ENCODE measurements at regions not wholly inside any gene's neighbourhood (a gene's known extent, or its start where the extent isn't known, plus 50 kb on each side); places are given as distances from the start of the nearest gene placed in this dataset.
A peak's percentile ranks its signal among the peaks of the same experiment; 100 is the strongest.

DNA sequence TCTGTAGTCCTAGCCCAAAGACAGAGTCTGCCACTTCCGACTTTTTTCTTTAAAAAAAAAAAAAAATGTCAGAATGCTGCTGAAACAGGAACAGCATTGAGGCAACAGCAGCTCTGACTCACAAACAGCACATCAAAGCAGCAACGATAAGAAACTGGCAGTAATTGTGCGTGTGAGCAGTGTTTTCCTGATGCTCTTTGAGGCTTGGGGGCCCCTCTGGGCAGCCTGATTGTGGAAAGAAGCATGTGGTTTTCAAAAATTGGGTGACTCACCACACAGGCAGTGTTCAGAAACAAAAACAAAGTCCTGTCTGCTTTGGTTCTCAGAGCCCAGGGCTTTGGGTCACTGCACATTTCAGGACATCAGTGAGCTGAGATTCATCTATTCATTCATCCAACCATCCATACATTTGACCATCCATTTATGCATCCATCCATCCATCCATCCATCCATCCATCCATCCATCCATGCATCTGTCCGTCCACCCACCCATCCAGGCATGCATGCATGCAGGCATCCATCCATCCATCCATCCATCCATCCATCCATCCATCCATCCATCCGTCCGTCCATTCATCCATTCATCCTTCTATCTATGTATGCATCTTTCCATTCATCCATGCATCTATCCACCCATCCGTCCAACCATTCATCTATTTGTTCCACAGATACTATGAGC, 308.4 kb downstream of the RPLP1 start (continued):
- TF ChIP-seq GABPA (IDR thresholded peaks at IDR 0.05; ENCODE audit: low read depth) = no peak
- TF ChIP-seq, protein P1, sequence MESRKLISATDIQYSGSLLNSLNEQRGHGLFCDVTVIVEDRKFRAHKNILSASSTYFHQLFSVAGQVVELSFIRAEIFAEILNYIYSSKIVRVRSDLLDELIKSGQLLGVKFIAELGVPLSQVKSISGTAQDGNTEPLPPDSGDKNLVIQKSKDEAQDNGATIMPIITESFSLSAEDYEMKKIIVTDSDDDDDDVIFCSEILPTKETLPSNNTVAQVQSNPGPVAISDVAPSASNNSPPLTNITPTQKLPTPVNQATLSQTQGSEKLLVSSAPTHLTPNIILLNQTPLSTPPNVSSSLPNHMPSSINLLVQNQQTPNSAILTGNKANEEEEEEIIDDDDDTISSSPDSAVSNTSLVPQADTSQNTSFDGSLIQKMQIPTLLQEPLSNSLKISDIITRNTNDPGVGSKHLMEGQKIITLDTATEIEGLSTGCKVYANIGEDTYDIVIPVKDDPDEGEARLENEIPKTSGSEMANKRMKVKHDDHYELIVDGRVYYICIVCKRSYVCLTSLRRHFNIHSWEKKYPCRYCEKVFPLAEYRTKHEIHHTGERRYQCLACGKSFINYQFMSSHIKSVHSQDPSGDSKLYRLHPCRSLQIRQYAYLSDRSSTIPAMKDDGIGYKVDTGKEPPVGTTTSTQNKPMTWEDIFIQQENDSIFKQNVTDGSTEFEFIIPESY (IDR thresholded peaks at IDR 0.05; ENCODE audit: borderline replicate concordance, low read depth) = 0 out of 2 replicates have a peak, but pooled peaks have one; percentile 65

DNA sequence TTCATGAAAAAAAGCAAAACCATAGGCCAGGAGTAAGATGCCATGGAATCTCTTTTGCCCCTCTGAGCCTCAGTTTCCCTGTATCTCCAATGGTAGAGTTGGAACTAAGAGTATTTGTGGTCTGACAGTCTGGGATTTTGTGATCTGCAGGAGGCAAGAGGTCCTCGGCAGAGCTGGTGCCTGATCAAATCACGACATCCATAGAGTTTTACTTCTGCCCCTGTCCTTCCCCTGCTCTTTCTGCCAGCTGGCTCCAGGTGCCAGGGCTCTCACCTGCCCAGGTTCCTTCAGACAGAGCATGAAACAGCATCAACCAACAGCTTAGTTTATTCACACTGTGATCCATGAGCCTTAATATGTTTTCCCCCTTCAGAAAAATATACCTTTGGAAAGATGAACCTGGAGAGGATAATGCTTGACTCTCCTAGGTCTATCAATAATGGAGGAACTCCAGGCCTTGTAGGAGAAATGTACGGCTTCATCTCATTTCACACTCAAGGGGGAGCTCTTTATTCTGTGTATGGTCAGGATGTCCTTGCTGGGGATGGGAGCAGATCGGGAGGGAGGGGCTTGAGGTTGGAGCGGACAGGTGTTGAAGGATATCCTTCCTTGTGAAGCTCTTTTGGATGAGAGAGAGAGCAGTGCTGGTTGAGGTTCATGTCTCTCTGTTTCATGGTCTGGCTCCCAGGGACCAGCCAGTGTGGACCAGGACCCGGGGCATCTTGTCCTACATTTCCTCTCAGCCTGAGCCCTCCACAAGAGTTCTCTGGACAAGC, 309.9 kb downstream of the RPLP1 start:
- Histone ChIP-seq H3K9me2 (no peaks in the 10 kb centered on the region), H3K27ac (ENCODE audit: low read depth in 2 of 2, low read length in 1 of 2) (no peak overlapping the region), H3F3A (replicated peaks; ENCODE audit: insufficient read depth) (peaks cover 12% of the 10 kb centered on the region), H3K4me3 (ENCODE audit: low read depth in 2 of 2, low read length in 1 of 2) (no peak overlapping the region), H3K9me3 (no peaks in the 10 kb centered on the region), H3K36me3 (replicated peaks in 1 of 2; ENCODE audit: control insufficient read depth in 1 of 2, insufficient read depth in 2 of 2, low read length in 1 of 2) (no peaks in the 10 kb centered on the region), H3K79me2 (ENCODE audit: insufficient read depth) (no peaks in the 10 kb centered on the region), H3K9ac (no peak overlapping the region), H2AFZ (ENCODE audit: low read depth) (no peak overlapping the region), H4K20me1 (ENCODE audit: insufficient read depth) (no peaks in the 10 kb centered on the region), H3K4me2 (no peak overlapping the region), H3K27me3 (ENCODE audit: insufficient read depth) (no peaks in the 10 kb centered on the region), H3K4me1 (ENCODE audit: control insufficient read depth in 1 of 2, insufficient read depth in 2 of 2, low read depth in 1 of 2, low read length in 1 of 2) (peaks cover 5 to 8% of the 10 kb centered on the region in 2 experiments; a peak in 2 of 4 replicates)
- CTCF ChIA-PET = interaction anchor here (1.1 kb wide), 3 partner anchors 19 to 284 kb away, joined by 3 to 4 read pairs (median 3); no protein-coding TSS in a partner anchor
- POLR2A ChIA-PET = no interaction called here
- TF ChIP-seq TEAD4 (IDR thresholded peaks at IDR 0.05; ENCODE audit: borderline replicate concordance, insufficient read depth) (no peak), RAD21 (IDR thresholded peaks at IDR 0.05; ENCODE audit: low read length) (peak; percentile 56; the same call in 1 of the 2 replicates), SMC3 (IDR thresholded peaks at IDR 0.05; ENCODE audit: low read depth, low read length) (0 out of 2 replicates have a peak, but pooled peaks have one; percentile 6)
- TF ChIP-seq, protein P2, sequence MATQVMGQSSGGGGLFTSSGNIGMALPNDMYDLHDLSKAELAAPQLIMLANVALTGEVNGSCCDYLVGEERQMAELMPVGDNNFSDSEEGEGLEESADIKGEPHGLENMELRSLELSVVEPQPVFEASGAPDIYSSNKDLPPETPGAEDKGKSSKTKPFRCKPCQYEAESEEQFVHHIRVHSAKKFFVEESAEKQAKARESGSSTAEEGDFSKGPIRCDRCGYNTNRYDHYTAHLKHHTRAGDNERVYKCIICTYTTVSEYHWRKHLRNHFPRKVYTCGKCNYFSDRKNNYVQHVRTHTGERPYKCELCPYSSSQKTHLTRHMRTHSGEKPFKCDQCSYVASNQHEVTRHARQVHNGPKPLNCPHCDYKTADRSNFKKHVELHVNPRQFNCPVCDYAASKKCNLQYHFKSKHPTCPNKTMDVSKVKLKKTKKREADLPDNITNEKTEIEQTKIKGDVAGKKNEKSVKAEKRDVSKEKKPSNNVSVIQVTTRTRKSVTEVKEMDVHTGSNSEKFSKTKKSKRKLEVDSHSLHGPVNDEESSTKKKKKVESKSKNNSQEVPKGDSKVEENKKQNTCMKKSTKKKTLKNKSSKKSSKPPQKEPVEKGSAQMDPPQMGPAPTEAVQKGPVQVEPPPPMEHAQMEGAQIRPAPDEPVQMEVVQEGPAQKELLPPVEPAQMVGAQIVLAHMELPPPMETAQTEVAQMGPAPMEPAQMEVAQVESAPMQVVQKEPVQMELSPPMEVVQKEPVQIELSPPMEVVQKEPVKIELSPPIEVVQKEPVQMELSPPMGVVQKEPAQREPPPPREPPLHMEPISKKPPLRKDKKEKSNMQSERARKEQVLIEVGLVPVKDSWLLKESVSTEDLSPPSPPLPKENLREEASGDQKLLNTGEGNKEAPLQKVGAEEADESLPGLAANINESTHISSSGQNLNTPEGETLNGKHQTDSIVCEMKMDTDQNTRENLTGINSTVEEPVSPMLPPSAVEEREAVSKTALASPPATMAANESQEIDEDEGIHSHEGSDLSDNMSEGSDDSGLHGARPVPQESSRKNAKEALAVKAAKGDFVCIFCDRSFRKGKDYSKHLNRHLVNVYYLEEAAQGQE (IDR thresholded peaks at IDR 0.05; ENCODE audit: low read depth, low read length) = no peak
- 69% methylated on average over 6 of the region's 6 CpGs for WGBS (ENCODE audit: low lambda C conversion rate)
- peak; percentile 29 for DNase-seq

All from SK-N-SH (cell line).